ENCODE measurements at regions not wholly inside any gene's neighbourhood (a gene's known extent, or its start where the extent isn't known, plus 50 kb on each side); places are given as distances from the start of the nearest gene placed in this dataset.

- WGBS, 2 donors: 67 to 70% methylated on average over 5 of the region's 5 CpGs
- no peak for DNase-seq
- no peaks in the 10 kb centered on the region for H3K4me1 ChIP-seq
- H3K9me3 ChIP-seq: no peaks in the 10 kb centered on the region
- H3K36me3 ChIP-seq: no peaks in the 10 kb centered on the region
- TF ChIP-seq POLR2A (IDR thresholded peaks at IDR 0.05) (no peak), CTCF (IDR thresholded peaks at IDR 0.05) (no peak)
- intact Hi-C loops (cut with DNase I): no loop called here
- H3K27me3 ChIP-seq: no peaks in the 10 kb centered on the region
- no peak overlapping the region for H3K4me3 ChIP-seq
- H3K27ac ChIP-seq: no peak overlapping the region
Observed at GRCh38 chr20:12593342-12593873, 415.4 kb upstream of the SPTLC3 start.

GRCh38 chr20:12594410-12595088 lies 414.2 kb upstream of the SPTLC3 start:
- WGBS, 2 donors: 13 to 25% methylated on average over 2 of the region's 2 CpGs
- no peaks in the 10 kb centered on the region for H3K4me1 ChIP-seq
- H3K36me3 ChIP-seq: no peaks in the 10 kb centered on the region
- no peak overlapping the region for H3K4me3 ChIP-seq
- no peak for DNase-seq
- H3K27ac ChIP-seq: no peak overlapping the region
- TF ChIP-seq POLR2A (IDR thresholded peaks at IDR 0.05) (no peak), CTCF (IDR thresholded peaks at IDR 0.05) (no peak)
- intact Hi-C loops (cut with DNase I): no loop called here
- H3K9me3 ChIP-seq: no peaks in the 10 kb centered on the region
- H3K27me3 ChIP-seq: no peaks in the 10 kb centered on the region

- TF ChIP-seq CTCF (IDR thresholded peaks at IDR 0.05) (no peak), POLR2A (IDR thresholded peaks at IDR 0.05) (no peak)
- Histone ChIP-seq H3K27ac (no peak overlapping the region), H3K27me3 (no peaks in the 10 kb centered on the region), H3K36me3 (no peaks in the 10 kb centered on the region), H3K4me3 (no peak overlapping the region), H3K4me1 (no peaks in the 10 kb centered on the region), H3K9me3 (no peaks in the 10 kb centered on the region)
- no peak for DNase-seq
- intact Hi-C loops (cut with DNase I): no loop called here
- 46 to 55% methylated on average over 1 to 2 of the region's 2 CpGs for WGBS, 2 donors
Observed at GRCh38 chr20:12595841-12596240, 412.9 kb upstream of the SPTLC3 start.

GRCh38 chr20:12596863-12597262 lies 411.9 kb upstream of the SPTLC3 start:
- intact Hi-C loops (cut with DNase I): no loop called here
- no peaks in the 10 kb centered on the region for H3K9me3 ChIP-seq
- TF ChIP-seq CTCF (IDR thresholded peaks at IDR 0.05) (no peak), POLR2A (IDR thresholded peaks at IDR 0.05) (no peak)
- no peaks in the 10 kb centered on the region for H3K4me1 ChIP-seq
- WGBS, 2 donors: 55 to 69% methylated on average over 2 of the region's 2 CpGs
- H3K27me3 ChIP-seq: no peaks in the 10 kb centered on the region
- no peaks in the 10 kb centered on the region for H3K36me3 ChIP-seq
- no peak overlapping the region for H3K4me3 ChIP-seq
- no peak overlapping the region for H3K27ac ChIP-seq
- no peak for DNase-seq

- no peak overlapping the region for H3K27ac ChIP-seq
- no peaks in the 10 kb centered on the region for H3K27me3 ChIP-seq
- no peaks in the 10 kb centered on the region for H3K4me1 ChIP-seq
- no peaks in the 10 kb centered on the region for H3K36me3 ChIP-seq
- no peak for DNase-seq
- H3K4me3 ChIP-seq: no peak overlapping the region
- TF ChIP-seq CTCF (IDR thresholded peaks at IDR 0.05) (no peak), POLR2A (IDR thresholded peaks at IDR 0.05) (no peak)
- 10 to 16% methylated on average over 3 of the region's 3 CpGs for WGBS, 2 donors
- no peaks in the 10 kb centered on the region for H3K9me3 ChIP-seq
- intact Hi-C loops (cut with DNase I): no loop called here
Observed at GRCh38 chr20:12597551-12597950, 411.2 kb upstream of the SPTLC3 start.
